ENCODE measurements at regions not wholly inside any gene's neighbourhood (a gene's known extent, or its start where the extent isn't known, plus 50 kb on each side); places are given as distances from the start of the nearest gene placed in this dataset.
"Not testable (repeated sequence)": the region's sequence is repeated elsewhere in the genome, so short reads cannot be mapped to it uniquely, and the experiment has no call there.

DNA sequence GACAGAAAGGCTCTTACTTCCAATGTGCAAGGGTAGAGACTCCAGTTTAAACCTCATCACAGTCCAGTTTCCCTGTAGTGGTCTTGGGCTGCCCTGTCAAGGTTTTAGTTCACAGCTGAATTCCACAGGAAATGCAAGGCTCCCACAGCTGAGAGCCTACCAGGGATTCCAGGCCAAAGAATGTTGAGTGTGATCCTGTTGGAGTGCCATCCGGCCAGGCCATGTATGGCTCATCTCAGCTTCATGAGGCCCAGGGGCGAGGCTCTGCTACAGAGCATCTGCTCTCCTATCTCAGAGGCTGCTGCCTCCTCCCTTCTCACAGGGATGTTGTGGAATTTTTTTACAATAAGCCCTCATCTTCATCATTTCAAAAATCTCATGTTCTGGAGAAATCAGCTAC is 239.8 kb upstream of the CCL2 start:
- DNase-seq = no peak

- DNase-seq = no peak
Measured at GRCh38 chr17:34024386-34024785, 230.7 kb upstream of the CCL2 start.

- no peak for DNase-seq
Measured at GRCh38 chr17:34024806-34025551, 230.1 kb upstream of the CCL2 start.

DNA sequence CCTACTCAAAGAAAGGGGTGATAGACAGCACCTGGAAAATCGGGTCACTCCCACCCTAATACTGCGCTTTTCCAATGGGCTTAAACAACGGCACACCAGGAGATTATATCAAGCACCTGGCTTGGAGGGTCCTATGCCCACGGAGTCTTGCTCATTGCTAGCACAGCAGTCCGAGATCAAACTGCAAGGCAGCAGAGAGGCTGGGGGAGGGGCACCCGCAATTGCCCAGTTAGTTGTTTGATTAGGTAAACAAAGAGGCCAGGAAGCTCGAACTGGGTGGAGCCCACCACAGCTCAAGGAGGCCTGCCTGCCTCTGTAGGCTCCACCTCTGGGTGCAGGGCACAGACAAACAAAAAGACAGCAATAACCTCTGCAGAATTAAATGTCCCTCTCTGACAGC is 224.5 kb upstream of the CCL2 start:
- not testable (repeated sequence) for DNase-seq

- DNase-seq = not testable (repeated sequence)
Measured at GRCh38 chr17:34032305-34032704, 222.8 kb upstream of the CCL2 start.

DNA sequence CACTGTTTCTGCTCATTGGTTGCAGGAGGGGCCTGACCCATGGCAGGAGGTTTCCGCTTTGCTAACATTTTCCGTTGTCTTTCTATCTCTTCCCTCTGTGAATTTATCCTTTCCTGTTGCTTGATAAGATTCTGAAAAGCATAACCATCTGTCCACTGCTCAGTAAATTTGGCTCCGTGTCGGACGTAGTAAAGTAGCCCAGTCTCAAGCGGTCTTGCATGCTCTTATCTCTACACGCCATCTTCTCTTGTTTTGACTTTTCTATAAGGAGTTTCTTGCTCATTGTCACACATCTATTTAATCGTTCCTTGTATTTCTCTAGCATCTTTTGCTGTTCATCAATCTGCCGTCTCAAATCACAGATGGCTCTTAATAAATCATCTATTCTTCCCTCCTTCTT is 216.3 kb upstream of the CCL2 start:
- DNase-seq = not testable (repeated sequence)

DNA sequence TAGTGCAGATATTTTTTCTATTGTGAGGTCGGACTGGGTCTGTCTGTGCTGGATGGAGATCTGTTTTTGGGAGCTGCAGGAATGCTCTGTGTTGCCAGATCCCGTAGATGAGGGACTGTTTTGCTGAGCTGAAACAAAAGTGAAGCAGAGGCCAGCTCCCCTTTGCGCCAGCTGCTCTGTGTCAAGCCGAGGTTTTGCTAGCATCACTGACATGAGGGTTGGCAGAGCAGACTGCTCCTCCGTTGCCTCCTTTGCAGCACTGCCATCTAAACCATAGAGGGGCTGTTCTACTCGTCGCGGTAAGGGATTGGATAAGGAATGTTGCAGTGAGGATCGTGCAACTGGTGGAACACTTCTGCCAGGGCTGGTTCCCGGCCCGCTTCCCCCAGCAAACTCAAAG is 215.9 kb upstream of the CCL2 start:
- DNase-seq = not testable (repeated sequence)

GRCh38 chr17:34039759-34040555 is 215.1 kb upstream of the CCL2 start:
- not testable (repeated sequence) for DNase-seq

GRCh38 chr17:34045990-34046389 is 209.1 kb upstream of the CCL2 start:
- no peak for DNase-seq

GRCh38 chr17:34051046-34051445 is 204.0 kb upstream of the CCL2 start:
- no peak for DNase-seq

- no peak for DNase-seq
Measured at GRCh38 chr17:34054495-34054894, 200.6 kb upstream of the CCL2 start.

- no peak for DNase-seq
Measured at GRCh38 chr17:34055606-34056005, 199.5 kb upstream of the CCL2 start.

- no peak for DNase-seq
Measured at GRCh38 chr17:34059423-34060220, 195.5 kb upstream of the CCL2 start.

- DNase-seq = no peak
Measured at GRCh38 chr17:34066528-34066927, 188.6 kb upstream of the CCL2 start.

DNA sequence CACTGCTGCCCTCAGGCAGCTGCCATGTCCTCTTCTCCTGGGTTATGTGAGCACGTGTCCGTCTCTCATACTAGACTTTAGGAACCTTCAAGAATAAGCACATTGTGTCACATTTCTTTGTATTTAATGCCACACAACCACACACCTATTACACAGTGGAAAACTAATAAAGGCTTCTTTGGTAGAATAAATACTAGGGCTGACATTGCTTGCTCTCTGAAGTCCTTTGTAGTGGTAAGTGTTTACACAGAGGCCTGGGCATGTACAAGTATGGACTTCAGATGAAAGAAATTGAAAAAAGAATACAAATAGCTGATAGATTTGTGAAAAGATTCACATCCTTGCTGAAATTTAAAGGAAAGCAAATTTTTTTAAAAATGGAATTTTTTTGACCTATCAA is 188.1 kb upstream of the CCL2 start:
- no peak for DNase-seq

DNA sequence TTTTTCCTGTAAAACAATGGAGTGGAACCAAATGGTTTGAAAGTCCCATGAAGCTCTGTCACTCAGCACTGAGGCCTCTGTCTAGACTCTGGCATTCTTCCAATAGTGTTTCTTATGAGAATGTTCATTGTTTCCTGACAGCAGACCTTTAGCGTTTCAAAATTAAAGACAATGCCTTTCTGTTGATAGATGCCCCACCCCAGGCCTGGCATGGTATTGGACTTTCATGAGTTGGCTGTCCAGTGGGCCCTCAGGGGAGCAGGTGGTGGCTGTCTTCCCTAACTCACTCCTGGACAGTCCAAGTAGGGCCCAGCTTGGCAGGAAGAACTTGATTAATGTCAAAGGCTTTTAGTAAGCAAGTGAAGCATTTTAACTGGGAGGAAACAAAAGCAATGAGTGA is 186.5 kb upstream of the CCL2 start:
- no peak for DNase-seq

- DNase-seq = no peak
Measured at GRCh38 chr17:34070712-34071111, 184.4 kb upstream of the CCL2 start.

DNA sequence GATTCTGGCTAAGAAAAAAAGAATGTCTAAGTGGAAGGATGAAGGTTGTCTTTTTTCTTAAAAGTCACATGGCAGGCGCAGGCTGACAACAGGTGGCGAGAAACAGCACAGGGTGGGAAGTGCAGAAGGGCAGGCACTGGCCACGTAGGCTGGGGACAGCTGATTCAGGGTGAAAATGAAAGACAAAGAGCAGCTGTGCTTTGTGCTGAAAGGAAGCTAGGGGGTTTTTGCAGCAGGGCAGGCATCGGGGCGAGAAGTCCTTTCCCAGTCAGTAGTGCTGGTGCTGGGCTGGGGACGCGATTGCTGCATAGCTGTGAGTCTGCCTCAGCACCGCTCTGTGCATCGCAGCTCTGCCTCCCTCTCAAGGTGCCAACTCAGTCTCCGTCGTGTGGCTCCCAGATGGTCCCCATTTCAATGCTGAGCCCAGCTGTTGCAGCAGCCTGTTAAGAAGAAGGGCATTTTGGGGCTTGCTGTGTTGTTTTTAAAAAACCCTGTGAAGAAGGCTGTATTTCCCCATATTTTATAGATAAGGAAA is 183.1 kb upstream of the CCL2 start:
- DNase-seq = no peak

- DNase-seq = no peak
Measured at GRCh38 chr17:34075076-34075475, 180.0 kb upstream of the CCL2 start.

GRCh38 chr17:34076743-34077631 is 178.1 kb upstream of the CCL2 start:
- no peak for DNase-seq

GRCh38 chr17:34081269-34081668 is 173.8 kb upstream of the CCL2 start:
- DNase-seq = no peak
